ENCODE measurements at regions not wholly inside any gene's neighbourhood (a gene's known extent, or its start where the extent isn't known, plus 50 kb on each side); places are given as distances from the start of the nearest gene placed in this dataset.

- no peak for TF ChIP-seq RB1 (IDR thresholded peaks at IDR 0.05; ENCODE audit: borderline replicate concordance)
- no peak for TF ChIP-seq POLR2AphosphoS5 (IDR thresholded peaks at IDR 0.05; ENCODE audit: low read length)
- no peak for TF ChIP-seq EP300 (IDR thresholded peaks at IDR 0.05; ENCODE audit: borderline replicate concordance in 1 of 2, control insufficient read depth in 1 of 2, low read depth in 2 of 2, low read length in 2 of 2)
- TF ChIP-seq NR2F1 (conservative IDR thresholded peaks at IDR 0.05), result no peak
- no peak for TF ChIP-seq RAD51 (IDR thresholded peaks at IDR 0.05)
- no peak for TF ChIP-seq ZSCAN29 (IDR thresholded peaks at IDR 0.05)
- no peak for TF ChIP-seq EZH2 (IDR thresholded peaks at IDR 0.05; ENCODE audit: borderline replicate concordance, control insufficient read depth, low read depth, low read length)
- no peak for TF ChIP-seq RAD21 (IDR thresholded peaks at IDR 0.05; ENCODE audit: insufficient read depth, low read depth, low read length)
- no peak for TF ChIP-seq MXI1 (IDR thresholded peaks at IDR 0.05; ENCODE audit: low read depth, low read length)
- TF ChIP-seq, protein P1, sequence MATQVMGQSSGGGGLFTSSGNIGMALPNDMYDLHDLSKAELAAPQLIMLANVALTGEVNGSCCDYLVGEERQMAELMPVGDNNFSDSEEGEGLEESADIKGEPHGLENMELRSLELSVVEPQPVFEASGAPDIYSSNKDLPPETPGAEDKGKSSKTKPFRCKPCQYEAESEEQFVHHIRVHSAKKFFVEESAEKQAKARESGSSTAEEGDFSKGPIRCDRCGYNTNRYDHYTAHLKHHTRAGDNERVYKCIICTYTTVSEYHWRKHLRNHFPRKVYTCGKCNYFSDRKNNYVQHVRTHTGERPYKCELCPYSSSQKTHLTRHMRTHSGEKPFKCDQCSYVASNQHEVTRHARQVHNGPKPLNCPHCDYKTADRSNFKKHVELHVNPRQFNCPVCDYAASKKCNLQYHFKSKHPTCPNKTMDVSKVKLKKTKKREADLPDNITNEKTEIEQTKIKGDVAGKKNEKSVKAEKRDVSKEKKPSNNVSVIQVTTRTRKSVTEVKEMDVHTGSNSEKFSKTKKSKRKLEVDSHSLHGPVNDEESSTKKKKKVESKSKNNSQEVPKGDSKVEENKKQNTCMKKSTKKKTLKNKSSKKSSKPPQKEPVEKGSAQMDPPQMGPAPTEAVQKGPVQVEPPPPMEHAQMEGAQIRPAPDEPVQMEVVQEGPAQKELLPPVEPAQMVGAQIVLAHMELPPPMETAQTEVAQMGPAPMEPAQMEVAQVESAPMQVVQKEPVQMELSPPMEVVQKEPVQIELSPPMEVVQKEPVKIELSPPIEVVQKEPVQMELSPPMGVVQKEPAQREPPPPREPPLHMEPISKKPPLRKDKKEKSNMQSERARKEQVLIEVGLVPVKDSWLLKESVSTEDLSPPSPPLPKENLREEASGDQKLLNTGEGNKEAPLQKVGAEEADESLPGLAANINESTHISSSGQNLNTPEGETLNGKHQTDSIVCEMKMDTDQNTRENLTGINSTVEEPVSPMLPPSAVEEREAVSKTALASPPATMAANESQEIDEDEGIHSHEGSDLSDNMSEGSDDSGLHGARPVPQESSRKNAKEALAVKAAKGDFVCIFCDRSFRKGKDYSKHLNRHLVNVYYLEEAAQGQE (IDR thresholded peaks at IDR 0.05; ENCODE audit: low read depth, low read length), result no peak
- TF ChIP-seq YY1 (IDR thresholded peaks at IDR 0.05; ENCODE audit: low read depth, low read length), result no peak
These were observed 241.0 kb upstream of the EYS start for GRCh38 chr6:65948062-65948461.
